ENCODE measurements at regions not wholly inside any gene's neighbourhood (a gene's known extent, or its start where the extent isn't known, plus 50 kb on each side); places are given as distances from the start of the nearest gene placed in this dataset.

DNA sequence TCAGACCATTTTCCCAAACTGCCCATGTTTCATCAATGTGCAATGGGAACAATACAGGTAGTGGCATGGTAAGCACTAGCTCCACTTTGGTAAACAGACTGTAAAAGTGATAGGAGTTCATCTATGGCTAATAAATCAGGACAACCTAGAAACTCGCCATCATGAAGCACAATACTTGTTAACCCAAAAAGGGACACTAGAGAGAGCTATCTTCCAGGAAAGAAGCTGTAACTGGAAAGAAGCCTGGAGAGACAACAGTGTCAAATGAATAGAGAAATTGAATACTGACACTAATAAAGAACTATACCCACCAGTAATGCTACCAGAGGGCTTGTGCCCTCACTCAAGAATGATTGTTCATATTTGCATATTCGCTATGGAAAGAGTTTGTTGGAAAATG, 164.7 kb upstream of the RGS18 start:
- no peak for DNase-seq (ENCODE audit: low spot score)

DNA sequence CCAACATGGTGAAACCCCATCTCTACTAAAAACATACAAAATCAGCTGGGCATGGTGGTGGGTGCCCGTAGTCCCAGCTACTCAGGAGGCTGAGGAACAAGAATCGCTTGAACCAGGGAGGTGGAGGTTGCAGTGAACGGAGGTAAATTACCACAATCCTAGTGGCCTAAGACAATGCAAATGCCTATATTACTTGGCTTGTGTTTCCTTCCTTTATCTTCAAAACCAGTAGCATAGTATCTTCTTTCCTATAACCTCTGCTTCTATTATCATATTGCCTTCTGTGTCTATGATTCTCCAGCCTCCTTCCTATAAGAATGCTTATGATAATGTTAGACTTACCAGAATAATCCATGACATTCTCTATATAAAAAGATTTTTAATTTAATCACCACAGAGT, 156.2 kb upstream of the RGS18 start:
- DNase-seq (ENCODE audit: low spot score), result no peak

DNA sequence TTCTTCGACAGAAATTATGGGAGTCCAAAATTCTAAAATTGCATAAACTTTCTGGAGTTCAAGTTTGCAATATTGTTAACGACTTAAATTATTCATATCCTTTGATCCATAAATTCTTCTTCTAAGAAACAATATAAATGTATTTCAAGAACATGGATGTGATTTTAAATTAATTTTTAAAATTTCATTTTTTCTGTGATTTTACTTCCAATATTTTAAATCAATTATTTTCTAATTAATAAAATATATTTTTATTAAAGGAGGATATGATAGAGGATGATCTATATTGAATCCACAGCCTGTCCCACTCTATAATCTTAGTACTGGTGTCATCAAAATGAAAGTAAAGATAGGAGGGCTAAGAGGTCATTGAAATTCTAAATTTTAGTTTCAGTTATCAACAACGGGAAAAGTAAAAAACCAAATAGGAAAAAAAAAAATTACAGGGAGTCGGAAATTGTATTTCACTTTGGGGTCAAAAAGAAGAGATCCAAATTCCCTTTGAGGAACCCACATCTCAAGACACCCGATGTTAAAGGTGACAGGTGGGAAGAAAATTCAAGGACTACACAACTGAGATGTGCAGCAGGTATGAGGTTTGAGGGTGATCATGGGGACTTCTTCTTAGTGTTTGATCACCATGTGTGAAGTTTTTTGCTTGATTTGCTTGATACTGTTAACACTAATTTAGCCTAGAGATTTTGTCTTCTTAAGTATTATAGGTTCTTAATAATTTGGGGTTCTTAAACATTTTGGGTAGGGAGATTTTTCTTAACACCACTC, 154.8 kb upstream of the RGS18 start:
- no peak for DNase-seq (ENCODE audit: low spot score)

DNA sequence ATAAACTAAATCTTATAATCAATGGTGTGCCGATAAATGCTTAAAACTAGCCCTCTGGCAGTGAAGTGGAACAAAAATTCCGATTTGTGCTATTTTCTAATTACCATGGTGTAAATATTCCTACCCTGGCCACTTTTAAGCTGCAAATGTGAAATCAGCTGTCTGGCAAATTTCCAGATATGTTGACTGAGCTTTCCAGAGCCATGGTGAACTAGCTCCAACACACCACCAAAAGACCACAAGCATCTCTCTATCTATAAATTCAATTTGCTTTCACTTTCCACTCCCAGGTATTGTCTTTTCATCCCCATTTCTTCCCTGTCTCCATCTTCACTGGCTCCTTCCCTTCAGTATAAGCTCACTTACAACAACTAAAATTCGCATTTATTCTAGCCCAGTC, 152.3 kb upstream of the RGS18 start:
- DNase-seq (ENCODE audit: low spot score), result no peak

DNA sequence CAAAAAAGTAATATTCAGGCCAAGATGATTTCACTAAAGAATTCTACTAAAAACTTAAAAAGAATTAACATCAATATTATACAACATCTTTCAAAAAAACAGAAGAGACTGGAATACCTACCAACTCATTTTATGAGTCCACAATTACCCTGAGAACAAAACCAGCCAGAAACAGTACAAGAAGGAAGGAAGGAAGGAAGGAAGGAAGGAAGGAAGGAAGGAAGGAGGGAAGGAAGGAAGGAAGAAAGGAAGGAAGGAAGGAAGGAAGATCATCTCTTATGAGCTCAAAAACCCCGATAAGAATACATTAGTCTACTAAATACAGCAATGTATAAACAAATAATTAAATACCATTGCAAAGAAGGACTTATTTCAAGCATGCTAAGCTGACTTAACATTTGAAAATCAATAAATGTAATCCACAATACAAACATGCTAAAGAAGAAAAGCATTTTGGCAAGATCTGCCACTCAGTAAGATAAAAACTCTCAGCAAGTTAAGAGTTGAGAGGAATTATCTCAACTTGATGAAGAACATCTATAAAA, 149.9 kb upstream of the RGS18 start:
- DNase-seq (ENCODE audit: low spot score), result no peak

DNA sequence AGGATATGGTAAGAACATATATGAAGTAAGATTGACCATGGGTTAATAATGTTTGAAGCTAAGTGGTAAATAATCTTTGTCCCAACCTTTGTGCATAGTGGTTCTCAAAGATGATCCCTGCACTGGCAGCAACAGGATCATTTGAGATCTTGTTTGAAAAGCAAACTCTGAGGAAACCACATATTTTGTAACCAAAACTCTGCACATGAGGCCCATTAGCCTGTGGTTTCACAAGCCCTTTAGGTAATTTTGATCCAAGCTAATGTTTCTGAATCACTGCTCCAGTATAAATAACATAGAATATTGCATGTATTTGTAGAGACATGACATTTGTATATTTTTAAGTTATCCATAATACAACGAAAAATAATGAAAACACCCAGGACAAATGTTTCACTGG, 147.9 kb upstream of the RGS18 start:
- DNase-seq (ENCODE audit: low spot score), result no peak

DNA sequence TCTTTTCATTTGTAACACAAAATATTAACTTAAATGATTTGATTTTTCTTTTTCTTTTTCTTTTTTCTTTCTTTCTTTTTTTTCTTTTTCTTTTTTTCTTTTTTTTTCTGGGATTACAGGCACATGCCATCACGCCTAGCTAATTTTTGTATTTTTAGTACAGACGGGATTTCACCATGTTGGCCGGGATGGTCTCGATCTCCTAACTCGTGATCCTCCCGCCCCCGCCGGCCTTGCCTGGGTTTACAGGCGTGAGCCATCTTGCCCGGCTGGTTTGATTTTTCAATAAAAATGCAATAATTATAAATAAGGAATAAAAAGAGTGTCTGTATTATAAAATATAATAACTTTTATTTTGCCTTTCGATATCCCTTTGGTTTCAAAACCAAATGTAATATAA, 146.7 kb upstream of the RGS18 start:
- no peak for DNase-seq (ENCODE audit: low spot score)

DNA sequence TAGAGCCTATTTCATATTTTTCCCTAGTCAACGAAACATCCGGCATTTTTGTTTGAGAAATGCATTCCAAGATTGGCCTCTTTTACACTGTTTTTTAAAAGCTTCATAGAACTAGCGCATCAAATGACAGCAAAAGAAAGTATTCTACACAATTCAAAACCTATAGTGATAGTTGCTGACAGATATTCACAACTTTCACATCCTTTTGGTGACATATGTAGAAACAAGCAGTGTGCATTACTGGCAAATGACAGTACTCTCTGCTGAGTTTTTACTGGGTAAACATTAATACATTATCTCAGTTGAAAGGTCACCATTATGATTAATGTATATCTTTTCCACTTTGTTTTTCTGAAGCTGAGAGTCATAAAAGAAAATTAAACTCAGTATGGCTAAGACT, 135.4 kb upstream of the RGS18 start:
- DNase-seq (ENCODE audit: low spot score), result no peak

DNA sequence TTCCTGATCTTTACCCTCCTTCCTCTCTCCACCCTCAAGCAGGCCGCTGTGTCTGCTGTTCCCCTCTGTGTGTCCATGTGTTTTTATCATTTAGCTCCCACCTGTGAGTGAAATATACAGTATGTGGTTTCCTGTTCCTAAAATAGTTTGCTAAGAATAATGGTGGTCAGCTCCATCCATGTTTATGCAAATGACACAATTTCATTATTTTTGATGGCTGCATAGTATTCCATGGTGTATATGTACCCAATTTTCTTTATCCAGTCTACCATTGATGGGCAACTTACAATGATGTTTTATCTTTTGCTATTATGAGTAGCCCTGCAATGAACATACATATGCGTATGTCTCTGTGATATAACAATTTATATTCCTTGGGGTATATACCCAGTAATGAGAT, 133.4 kb upstream of the RGS18 start:
- DNase-seq (ENCODE audit: low spot score), result no peak

DNA sequence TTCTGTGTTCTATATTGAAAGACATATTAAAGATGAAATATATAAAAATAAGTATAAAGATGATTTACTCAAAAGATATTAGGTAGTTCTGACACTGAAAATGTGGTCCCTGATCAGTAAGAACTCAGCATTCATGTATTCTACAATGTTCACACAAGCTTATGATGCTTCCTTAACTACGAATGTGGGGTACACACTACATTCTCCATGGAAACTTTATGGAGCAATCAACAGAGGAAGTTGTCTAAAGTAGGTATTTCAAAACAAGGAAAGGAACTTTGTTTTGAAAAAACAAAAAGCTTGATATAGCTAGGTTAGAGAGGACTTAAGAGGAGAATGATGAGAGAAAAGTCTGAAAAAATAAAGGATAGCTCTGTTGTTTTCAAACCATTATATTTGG, 119.7 kb upstream of the RGS18 start:
- no peak for DNase-seq (ENCODE audit: low spot score)

DNA sequence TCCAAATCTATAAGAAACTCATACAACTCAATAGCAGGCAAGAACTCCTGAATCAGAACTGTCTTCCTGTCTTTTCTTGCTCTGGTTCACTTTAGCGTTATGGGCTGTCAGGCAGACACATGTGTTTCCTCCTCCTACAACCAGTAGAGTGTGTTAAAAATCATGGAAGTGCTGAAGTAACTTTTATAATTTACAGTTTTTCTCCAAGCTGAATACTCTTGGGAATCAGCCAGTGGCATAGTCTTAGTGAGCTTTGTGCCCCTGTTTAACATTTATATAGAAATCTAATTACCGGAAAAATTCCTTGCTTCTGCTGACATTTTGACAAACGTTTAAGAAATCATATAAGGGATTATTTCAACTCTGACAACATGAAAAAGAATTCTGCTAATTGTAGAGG, 113.1 kb upstream of the RGS18 start:
- no peak for DNase-seq (ENCODE audit: low spot score)

DNA sequence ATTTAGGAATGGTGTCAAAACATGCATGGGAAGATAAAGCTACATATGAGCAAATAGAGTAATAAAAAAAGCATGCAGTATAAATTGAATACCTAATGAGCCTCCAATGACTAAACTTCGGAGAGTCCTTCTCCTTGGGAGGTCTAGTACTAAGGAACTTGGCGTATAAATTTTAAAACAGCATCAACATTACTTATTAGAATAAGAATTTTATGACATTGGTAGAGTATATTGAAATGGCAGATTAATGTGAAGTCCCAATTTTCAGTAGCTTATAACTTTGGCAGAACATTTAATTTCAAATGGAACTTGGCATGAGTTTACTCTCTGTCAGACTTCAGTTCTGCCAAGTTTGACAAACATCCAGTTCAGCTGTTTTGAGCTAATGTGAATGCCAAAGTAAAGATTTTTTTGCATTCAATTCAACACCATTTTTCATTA, 104.7 kb upstream of the RGS18 start:
- DNase-seq (ENCODE audit: low spot score), result no peak

DNA sequence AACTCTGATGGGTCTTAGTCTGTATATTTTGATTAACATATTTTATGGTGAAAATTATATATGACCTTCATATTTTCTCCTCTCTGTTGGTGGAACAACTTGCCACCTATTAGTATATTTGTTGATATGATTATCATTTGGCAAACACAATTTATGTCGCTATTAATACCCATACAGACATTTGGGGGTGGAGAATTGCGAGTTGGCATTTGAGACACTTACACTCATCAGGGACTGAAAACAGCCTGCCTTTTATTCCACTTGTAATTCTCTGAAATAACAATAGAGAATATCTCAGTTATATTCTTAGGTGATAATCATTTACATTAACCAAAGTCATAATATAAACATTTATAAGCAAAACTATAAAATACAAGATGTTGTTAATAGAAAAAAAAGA, 100.5 kb upstream of the RGS18 start:
- DNase-seq (ENCODE audit: low spot score), result no peak

DNA sequence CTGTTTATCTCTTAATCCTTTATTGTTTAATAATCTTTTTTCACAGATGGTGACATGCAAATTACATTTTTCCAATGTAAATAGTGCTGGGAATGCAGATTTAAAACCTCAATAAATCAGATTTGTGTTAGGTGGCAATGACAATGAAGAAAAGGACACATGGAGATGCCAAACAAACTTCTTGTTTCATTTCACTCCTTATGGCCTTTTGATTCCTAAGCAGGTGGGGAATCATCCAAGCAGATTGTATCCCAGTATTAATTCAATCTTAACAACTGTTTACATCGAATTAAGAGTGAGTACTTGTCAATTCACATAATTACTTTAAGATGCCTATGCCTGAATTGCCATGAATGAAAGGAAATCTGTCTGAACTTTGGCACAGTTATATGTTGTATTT, 98.9 kb upstream of the RGS18 start:
- DNase-seq (ENCODE audit: low spot score), result no peak

DNA sequence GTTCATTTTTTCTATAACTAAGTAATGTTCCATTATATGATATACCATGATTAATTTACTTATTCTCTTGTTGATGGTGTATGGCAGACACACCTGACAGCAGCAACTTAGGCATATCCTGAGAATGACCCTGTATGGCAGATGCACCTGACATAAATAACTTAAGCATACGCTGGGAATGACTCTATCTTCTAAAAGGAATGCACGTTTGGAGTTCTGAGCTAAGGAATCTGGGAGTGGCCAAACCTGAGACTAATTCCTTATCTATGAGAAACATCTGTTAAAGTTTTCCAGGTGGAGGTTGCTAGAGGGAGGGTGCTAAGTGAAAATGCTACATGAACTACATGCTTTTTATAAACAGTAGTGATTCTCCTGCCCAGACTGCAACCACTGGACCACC, 96.7 kb upstream of the RGS18 start:
- DNase-seq (ENCODE audit: low spot score), result no peak

DNA sequence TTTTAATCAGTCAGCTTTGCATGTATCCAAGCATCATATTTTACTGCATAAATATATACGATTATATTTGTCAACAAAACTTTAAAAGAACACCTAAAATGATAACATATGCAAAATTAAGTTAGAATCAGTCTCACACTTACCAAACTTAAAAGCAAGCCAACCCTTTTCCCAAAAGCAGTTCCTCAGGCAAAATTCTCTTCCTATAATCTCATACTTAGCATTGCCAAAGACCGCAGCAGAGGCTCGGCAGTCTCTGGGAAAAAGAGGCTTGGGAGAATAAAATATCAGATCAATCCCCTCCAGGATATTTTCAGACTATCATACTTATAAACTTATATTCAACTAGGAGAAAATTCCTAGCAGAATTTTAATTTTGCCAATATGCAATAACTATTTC, 93.2 kb upstream of the RGS18 start:
- no peak for DNase-seq (ENCODE audit: low spot score)

DNA sequence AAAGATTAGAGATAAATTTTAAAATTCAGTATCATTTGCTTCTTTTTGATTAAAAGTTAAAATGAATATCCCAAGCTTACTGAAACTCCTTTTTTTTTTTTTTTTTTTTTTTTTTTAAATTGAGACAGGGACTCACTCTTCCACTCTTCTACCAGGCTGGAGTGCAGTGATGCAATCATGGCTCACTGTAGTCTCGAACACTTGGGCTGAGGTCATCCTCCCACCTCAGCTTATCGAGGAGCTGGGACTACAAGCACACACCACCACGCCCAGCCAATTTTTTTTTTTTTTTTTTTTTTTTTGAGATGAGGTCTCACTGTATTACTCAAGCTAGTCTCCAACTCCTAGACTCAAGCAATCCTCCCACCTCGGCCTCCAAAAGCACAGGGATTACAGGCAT, 92.1 kb upstream of the RGS18 start:
- no peak for DNase-seq (ENCODE audit: low spot score)

DNA sequence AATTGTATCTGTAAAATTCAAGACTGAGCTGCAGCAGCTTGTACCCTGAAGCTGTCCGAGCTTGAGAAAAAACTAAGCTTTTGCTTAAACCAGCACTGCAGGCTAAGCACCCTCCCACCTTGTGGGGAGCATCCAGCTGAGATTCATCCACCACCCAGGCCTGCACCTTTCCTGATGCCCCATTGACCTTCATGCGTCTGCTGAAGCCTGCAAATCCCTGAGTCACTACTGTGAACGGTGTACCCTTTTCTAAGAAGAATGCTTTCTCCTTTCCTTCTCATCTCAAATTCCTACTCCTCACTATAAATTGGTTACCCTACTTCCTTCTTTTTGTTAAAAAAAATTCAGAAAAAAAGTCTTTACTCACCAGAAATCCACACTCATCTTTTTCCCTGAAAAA, 90.9 kb upstream of the RGS18 start:
- no peak for DNase-seq (ENCODE audit: low spot score)

DNA sequence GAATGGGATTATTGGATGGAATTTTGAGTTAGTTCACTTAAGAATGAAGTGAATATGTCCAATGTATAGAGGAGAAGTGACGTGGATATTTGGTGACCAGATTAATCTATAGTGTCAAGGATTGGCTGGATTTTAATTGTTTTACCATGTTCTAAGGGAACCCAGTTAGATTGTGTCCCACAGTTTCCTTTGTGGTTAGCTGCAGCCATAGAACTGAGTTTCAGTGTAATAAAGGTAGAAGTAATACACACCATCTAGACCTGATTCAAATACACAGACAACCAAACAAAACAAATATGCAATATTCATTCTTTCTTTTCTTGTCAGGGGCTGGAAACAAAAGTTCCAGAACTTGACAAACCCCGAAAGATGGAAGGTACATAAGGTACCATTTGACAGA, 88.0 kb upstream of the RGS18 start:
- no peak for DNase-seq (ENCODE audit: low spot score)

DNA sequence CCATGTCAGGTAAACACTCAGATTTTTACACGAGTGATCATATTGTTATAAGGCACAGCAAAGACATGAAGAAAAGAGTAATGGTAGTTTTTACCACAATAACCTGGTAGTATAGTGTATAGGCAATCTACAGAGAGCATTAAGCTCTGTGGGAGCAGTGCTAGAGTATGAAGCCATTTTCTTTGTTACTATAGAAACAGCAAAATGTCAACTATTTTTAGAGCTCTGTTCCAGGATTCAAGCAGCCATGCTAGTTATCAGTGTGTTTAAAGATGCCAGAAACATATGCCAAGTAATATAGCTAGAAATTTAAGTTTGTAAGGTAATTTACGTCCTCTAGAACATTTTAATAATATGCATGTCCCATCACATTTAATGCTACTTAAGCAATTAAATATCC, 77.6 kb upstream of the RGS18 start:
- no peak for DNase-seq (ENCODE audit: low spot score)

DNA sequence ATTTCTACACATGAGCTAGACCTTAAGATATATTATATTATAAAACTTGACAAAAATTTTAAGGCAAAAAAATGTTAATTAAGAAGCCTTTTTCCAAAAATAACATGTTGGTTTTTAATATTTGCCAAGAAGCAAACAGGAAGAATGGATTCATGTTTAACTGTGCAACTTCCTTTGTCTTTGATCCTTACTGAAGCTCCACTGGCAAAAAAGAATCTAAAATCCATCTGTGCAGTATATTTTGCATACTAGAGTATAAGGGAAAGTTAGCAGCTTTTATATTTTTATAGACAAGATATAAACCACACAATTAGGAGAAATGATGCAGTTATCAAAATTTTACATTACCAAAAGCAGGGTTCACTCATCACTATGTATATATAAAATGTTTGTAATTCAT, 76.9 kb upstream of the RGS18 start:
- DNase-seq (ENCODE audit: low spot score), result no peak

DNA sequence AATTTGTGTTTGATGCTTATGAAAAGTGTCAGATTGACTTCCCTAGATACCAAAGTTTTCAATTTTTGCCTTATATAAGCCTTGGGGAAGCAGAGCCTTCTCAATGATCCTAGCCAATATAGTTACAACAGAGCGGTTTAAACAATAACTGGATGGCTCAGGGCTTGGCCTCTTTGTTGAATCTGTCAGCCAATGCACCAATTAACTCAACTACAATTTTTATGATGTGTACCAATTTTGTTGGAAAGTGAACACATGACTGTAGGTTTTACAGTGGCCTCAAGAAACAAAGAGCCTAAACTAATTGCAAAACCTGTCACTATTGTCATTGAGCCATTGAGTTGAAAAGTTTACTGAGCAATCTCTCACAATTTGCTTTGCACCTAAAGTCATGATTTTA, 71.6 kb upstream of the RGS18 start:
- DNase-seq (ENCODE audit: low spot score), result no peak

DNA sequence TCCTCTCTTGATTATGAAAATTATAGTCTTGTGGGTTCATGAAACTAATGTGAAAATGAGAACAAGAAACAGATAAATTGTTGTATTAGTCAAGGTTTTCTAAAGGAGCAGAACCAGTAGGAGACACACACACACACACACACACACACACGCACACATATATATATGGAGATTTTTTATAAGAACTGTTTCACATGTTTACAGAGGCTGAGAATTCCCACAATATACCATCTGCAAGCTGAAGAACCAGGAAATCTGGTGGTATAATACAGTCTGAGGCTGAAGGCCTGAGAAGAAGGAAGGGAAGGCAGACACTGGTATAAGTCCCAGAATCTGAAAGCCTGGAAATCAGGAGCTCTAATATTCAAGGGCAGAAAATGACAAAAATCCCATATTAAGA, 70.9 kb upstream of the RGS18 start:
- DNase-seq (ENCODE audit: low spot score), result no peak

DNA sequence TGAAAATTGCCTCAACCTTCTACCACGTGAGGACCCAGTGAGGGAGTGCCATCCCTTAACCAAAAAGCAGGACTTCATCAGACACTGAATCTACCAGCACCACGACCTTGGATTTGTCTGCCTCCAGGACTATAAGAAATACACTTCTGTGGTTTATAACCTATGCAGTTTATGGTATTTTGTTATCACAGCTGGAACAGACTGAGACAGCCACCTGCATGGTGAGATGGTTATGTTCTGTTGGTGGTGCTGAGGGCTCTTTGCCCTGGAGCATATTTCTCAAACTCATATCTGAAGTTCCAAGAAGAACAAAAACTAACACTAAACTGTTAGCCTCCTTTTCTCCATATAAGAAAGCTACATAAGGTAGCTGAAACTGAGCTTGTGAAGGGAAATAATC, 69.8 kb upstream of the RGS18 start:
- DNase-seq (ENCODE audit: low spot score), result no peak

Data from hepatic stellate cell (primary cell).